HG03442 (cell line): ENCODE measurements at regions not wholly inside any gene's neighbourhood (a gene's known extent, or its start where the extent isn't known, plus 50 kb on each side); places are given as distances from the start of the nearest gene placed in this dataset.

Experiments used
- ATAC-seq: cut with Tn5 transposase; IDR thresholded peaks from one replicate; pipeline ENCODE4 v1.9.1; 2021; ENCODE audit warnings: mild to moderate bottlenecking, moderate library complexity; ENCODE audit not compliant: unreplicated experiment

- ATAC-seq: no peak
These were observed 269.4 kb downstream of the TCF7L2 start for GRCh38 chr10:113219446-113219845.

GRCh38 chr10:113221756-113222168, 271.7 kb downstream of the TCF7L2 start:
- ATAC-seq: no peak

DNA sequence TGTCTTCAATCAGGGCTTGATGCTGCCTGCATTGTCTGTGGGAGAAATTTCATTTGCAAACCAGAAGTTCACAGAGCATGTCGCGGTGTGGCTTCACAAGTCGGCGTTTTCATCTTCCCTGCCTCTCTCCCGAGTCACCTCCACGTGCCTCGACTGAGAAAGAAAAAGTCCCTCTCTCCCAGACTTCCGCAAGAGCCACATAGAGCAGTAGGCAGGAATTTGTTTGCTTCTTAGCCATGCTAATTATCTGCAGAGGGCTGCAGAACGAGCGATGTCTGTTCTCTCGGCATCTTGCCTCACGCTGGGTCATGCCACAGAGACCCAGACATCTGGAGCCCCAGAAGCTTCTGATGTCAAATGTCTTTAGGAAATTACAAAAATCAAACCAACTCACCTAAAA, 272.2 kb downstream of the TCF7L2 start:
- ATAC-seq: no peak

- ATAC-seq: no peak
These were observed 275.3 kb downstream of the TCF7L2 start for GRCh38 chr10:113225364-113225763.

DNA sequence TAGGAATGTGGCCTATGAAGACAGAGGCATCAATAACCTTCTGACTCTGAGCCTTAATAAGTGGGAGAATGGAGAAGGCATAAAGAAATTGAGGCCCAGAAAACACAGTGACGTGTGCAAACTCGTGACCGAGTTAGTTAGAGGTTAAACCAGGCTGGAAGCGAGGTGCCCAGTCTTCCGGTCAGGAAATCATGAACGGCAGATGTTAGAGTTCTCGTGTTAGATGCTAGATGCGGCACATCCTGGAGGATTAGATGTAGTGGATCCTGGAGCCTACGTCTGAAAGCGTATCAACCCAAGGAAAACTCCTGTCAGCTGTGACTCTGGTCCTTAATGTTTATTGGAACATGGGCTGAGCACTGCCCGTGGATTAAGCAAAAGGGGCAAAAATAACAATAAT, 275.9 kb downstream of the TCF7L2 start:
- ATAC-seq: no peak

- ATAC-seq: peak; percentile 49
These were observed 276.4 kb downstream of the TCF7L2 start for GRCh38 chr10:113226399-113226798.

DNA sequence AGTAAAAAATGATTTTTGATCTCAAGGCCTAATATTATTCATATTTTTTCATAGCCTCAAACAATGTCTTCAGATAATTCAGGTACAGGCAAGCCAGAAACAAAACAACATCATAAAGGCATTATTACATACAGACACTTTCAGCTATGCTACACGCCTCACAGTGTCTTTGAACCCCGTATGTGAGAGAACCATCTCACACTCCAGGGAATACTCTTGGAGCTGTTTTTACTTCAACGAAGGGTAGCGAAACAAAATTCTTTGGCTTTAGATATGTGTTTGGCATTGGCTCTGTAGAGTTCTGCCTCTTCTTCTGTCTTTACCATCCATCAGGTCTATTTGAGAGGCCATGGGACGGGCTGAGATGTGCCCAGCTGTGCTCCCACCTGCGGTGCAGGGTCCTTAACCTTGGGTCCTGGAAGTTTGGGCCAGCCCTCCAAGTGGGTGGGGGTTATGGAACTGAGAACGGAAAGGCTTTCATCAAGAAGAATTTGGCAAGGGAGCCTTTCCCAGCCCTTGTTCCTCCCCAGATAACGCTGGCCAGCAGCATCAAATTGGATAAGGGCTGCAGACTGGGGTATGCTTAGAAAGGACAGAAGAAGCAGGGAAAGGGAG, 276.9 kb downstream of the TCF7L2 start:
- ATAC-seq: no peak

GRCh38 chr10:113228530-113228929, 278.5 kb downstream of the TCF7L2 start:
- ATAC-seq: no peak

GRCh38 chr10:113230011-113230610, 280.1 kb downstream of the TCF7L2 start:
- ATAC-seq: no peak

- peak; percentile 64 for ATAC-seq
These were observed 283.0 kb downstream of the TCF7L2 start for GRCh38 chr10:113232928-113233511.

DNA sequence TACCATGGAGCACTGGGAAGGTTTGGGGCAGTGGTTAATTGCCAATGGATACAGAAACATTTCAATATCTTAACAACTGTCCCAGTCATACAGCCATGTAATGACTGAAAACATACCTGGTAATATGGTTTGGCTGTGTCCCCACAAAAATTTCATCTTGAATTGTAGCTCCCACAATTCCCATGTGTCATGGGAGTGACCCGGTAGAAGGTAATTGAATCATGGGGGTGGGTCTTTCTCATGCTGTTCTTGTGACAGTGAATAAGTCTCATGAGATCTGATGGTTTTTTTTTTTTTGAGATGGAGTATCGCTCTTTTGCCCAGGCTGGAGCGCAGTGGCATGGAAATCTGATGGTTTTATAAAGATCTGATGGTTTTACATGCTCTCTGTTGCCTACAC, 284.4 kb downstream of the TCF7L2 start:
- ATAC-seq: no peak

- no peak for ATAC-seq
These were observed 285.5 kb downstream of the TCF7L2 start for GRCh38 chr10:113235508-113235907.

- no peak for ATAC-seq
These were observed 287.0 kb downstream of the TCF7L2 start for GRCh38 chr10:113236998-113237397.

- ATAC-seq: no peak
These were observed 289.7 kb downstream of the TCF7L2 start for GRCh38 chr10:113239566-113240350.

GRCh38 chr10:113240736-113241135, 290.7 kb downstream of the TCF7L2 start:
- ATAC-seq: no peak

GRCh38 chr10:113241599-113242360, 291.7 kb downstream of the TCF7L2 start:
- ATAC-seq: no peak

GRCh38 chr10:113243311-113243710, 293.3 kb downstream of the TCF7L2 start:
- no peak for ATAC-seq

DNA sequence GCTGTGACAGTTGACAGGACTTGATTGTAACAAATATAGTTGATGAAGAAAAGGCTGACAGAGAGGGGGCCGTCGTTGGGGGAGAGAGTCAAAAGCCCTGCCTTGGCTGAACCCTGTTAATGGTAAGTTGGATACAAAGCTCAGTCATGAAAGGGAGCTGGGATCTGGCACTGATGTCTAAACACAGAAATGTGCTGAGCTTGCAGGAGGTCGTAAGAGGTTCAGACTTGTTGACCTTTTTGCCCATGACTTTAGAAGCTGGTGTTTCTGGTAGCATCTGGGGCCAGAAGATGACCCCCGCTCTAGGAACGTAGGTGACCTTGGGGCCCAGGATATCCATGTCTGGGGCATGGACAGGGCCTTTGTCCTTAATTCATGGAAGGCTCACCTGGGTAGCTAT, 294.7 kb downstream of the TCF7L2 start:
- no peak for ATAC-seq

DNA sequence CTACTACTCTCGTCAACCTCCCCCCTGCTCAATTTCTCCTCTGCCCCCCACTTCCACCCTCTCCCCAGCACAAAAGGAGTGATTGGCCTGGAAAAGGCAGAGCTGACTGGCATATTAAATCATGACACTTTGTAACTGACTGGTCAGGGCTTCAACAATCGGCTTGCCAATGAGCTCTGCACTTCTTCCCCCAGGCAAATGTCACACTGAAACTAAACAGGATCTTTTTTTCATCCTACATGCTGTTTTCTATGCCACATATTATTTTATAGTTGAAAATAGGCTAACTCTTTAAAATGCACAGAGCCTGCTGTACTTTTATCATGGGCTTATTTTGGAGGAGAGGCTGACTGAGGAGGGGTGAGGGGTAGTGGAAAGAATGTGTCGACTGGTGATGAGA, 295.2 kb downstream of the TCF7L2 start:
- ATAC-seq: no peak

GRCh38 chr10:113247050-113247449, 297.0 kb downstream of the TCF7L2 start:
- ATAC-seq: no peak
